MCF 10A (cell line): ENCODE measurements at regions not wholly inside any gene's neighbourhood (a gene's known extent, or its start where the extent isn't known, plus 50 kb on each side); places are given as distances from the start of the nearest gene placed in this dataset.

Experiments
- BruUV-seq: library from RNA; stranded (reverse); fragments of 400-500 nt; replicated peaks from 2 replicates; lab custom pipeline; 2021; lab: Mats Ljungman, UMichigan
- CTCF ChIA-PET: fragments of 300-600 bp; sonication (Branson Sonifier 250); formaldehyde crosslinking; extraction: SDS; loops from one replicate; lab custom pipeline; 2021; ENCODE audit warnings: antibody characterized with exemption, inconsistent platforms; lab: Yijun Ruan, JAX
- POLR2A ChIA-PET: fragments of 300-600, 350-650 bp; sonication (Branson Sonifier 250); formaldehyde crosslinking; extraction: SDS; loops from one replicate; lab custom pipeline; 2020; ENCODE audit warnings: antibody characterized with exemption, inconsistent platforms; lab: Yijun Ruan, JAX
- DNase-seq: peaks from one replicate; pipeline ENCODE4 v3.0.0-alpha.2; 2018; ENCODE audit not compliant: unreplicated experiment
- H3K27ac Mint-ChIP-seq: one replicate; pipeline ENCODE4 v1.8.0; 2022; ENCODE audit warnings: mild to moderate bottlenecking, low read depth, mixed read lengths; ENCODE audit not compliant: unreplicated experiment
- H3K27me3 Mint-ChIP-seq: one replicate; pipeline ENCODE4 v1.8.0; 2022; ENCODE audit warnings: mixed read lengths; ENCODE audit not compliant: insufficient read depth, unreplicated experiment
- H3K36me3 Mint-ChIP-seq: one replicate; pipeline ENCODE4 v1.8.0; 2022; ENCODE audit warnings: mild to moderate bottlenecking, moderate library complexity, mixed read lengths; ENCODE audit not compliant: insufficient read depth, unreplicated experiment
- H3K4me1 Mint-ChIP-seq: one replicate; pipeline ENCODE4 v1.8.0; 2022; ENCODE audit warnings: mixed read lengths; ENCODE audit not compliant: insufficient read depth, unreplicated experiment
- H3K4me3 Mint-ChIP-seq: one replicate; pipeline ENCODE4 v1.8.0; 2022; ENCODE audit warnings: mild to moderate bottlenecking, moderate library complexity, mixed read lengths; ENCODE audit not compliant: unreplicated experiment
- H3K9me3 Mint-ChIP-seq: one replicate; pipeline ENCODE4 v1.8.0; 2022; ENCODE audit warnings: mixed read lengths; ENCODE audit not compliant: unreplicated experiment
- CTCF ChIP-seq: fragments of 200-600 bp; IDR thresholded peaks from one replicate; pipeline ENCODE4 v1.8.0; 2022; ENCODE audit warnings: antibody characterized with exemption, mild to moderate bottlenecking; ENCODE audit not compliant: unreplicated experiment
- intact Hi-C: fragments of 100-400 bp; cut with micrococcal nuclease; formaldehyde crosslinking; loops from 2 replicates; pipeline ENCODE4 v1.14.1; 2022

- no peaks in the 10 kb centered on the region for H3K27me3 Mint-ChIP-seq
Measured at GRCh38 chr2:129689653-129690448, 289.6 kb upstream of the RAB6C start.

DNA sequence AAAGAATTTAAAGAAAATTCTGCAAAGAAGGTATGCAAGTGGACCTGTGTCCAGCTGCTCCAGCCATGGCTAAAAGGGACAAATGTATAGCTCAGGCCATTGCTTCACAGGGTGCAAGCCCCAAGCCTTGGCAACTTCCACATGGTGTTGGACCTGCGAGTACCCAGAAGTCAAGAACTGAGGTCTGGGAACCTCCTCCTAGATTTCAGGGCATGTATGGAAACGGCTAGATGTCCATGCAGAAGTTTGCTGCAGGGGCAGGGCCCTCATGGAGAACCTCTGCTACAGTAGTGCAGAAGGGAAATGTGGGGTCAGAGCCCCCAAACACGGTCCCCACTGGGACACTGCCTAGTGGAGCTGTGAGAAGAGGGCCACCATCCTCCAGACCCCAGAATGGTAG, 284.0 kb upstream of the RAB6C start:
- no peak for DNase-seq
- no peak overlapping the region for H3K27ac Mint-ChIP-seq
- no peak overlapping the region for H3K4me3 Mint-ChIP-seq
- H3K4me1 Mint-ChIP-seq: no peaks in the 10 kb centered on the region
- no peak for TF ChIP-seq CTCF
- no peaks in the 10 kb centered on the region for H3K36me3 Mint-ChIP-seq
- BruUV-seq: no TSS peak
- intact Hi-C loops: no loop called here
- CTCF ChIA-PET: no interaction called here
- H3K9me3 Mint-ChIP-seq: peaks cover 9% of the 10 kb centered on the region
- POLR2A ChIA-PET: no interaction called here
- H3K27me3 Mint-ChIP-seq: no peaks in the 10 kb centered on the region

More at GRCh38 chr2:129689653-129690448, 289.6 kb upstream of the RAB6C start:
- ChIA-PET POLR2A (interaction anchor here (1.4 kb wide), 1 partner anchor 10 kb away, joined by 4 read pairs; no protein-coding TSS in a partner anchor), CTCF (interaction anchor here (0.7 kb wide), 1 partner anchor 205 kb away, joined by 3 read pairs; no protein-coding TSS in a partner anchor)
- intact Hi-C loops: no loop called here
- no peaks in the 10 kb centered on the region for H3K4me1 Mint-ChIP-seq
- TF ChIP-seq CTCF: no peak
- no peak overlapping the region for H3K4me3 Mint-ChIP-seq
- no peaks in the 10 kb centered on the region for H3K36me3 Mint-ChIP-seq
- BruUV-seq: no TSS peak
- no peak overlapping the region for H3K27ac Mint-ChIP-seq
- peaks cover 15% of the 10 kb centered on the region for H3K9me3 Mint-ChIP-seq
- DNase-seq: no peak

GRCh38 chr2:129698593-129698992, 280.9 kb upstream of the RAB6C start:
- H3K27me3 Mint-ChIP-seq: no peaks in the 10 kb centered on the region
- H3K4me3 Mint-ChIP-seq: no peak overlapping the region
- no peaks in the 10 kb centered on the region for H3K36me3 Mint-ChIP-seq
- POLR2A ChIA-PET: interaction anchor here (1.2 kb wide), 1 partner anchor 28 kb away, joined by 3 read pairs; no protein-coding TSS in a partner anchor
- no peaks in the 10 kb centered on the region for H3K4me1 Mint-ChIP-seq
- H3K9me3 Mint-ChIP-seq: peaks cover 9% of the 10 kb centered on the region
- BruUV-seq: no TSS peak
- no peak for DNase-seq
- no peak overlapping the region for H3K27ac Mint-ChIP-seq
- CTCF ChIA-PET: interaction anchor here (0.6 kb wide), 1 partner anchor 913 kb away, joined by 3 read pairs; no protein-coding TSS in a partner anchor
- intact Hi-C loops: no loop called here
- no peak for TF ChIP-seq CTCF

DNA sequence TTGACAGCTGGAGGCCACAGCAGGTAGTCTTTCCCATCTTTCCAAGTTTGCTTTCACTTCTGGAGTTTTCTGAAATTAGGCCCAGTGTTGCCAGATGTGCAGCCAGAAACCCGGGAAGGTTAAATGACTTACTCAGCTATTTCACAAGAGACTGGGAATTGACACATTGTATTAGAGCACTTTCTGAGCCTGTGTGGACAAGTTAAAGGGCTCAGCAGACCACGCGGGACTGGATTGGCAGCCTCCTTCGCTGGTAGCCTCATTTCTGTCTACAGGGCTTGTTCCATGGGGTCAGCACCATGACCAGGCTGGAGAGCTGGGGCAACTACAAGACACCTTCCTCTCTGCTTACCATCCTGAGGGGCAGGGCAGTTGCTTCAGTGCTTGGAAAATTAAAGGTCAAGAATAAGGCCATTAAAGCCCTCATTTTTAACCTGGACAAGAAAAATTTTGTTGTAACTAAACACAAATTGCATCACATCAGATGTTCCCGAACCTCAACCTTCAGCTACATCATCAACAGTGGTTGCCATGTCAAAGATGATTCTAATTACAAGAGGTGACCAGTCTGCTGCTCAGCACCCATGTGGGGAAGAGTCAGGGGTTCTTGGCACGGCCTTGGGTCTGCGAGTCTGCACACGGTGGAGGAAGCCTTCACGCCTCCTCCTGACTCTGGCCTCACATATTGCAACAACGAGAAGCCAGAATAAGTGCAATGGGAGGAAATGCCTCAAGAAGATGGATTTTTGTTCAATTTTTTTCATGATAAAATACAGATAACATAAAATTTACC, 279.5 kb upstream of the RAB6C start:
- peaks cover 9% of the 10 kb centered on the region for H3K9me3 Mint-ChIP-seq

More for the DNA sequence above, 279.5 kb upstream of the RAB6C start:
- intact Hi-C loops: no loop called here
- no peak overlapping the region for H3K4me3 Mint-ChIP-seq
- no peaks in the 10 kb centered on the region for H3K4me1 Mint-ChIP-seq
- DNase-seq: peak; percentile 51
- H3K27ac Mint-ChIP-seq: no peak overlapping the region
- H3K27me3 Mint-ChIP-seq: no peaks in the 10 kb centered on the region
- ChIA-PET POLR2A (interaction anchor here (0.7 kb wide), 1 partner anchor 10 kb away, joined by 4 read pairs; no protein-coding TSS in a partner anchor), CTCF (interaction anchor here (0.6 kb wide), 1 partner anchor 13 kb away, joined by 3 read pairs; no protein-coding TSS in a partner anchor)
- H3K36me3 Mint-ChIP-seq: no peaks in the 10 kb centered on the region
- BruUV-seq: no TSS peak
- TF ChIP-seq CTCF: no peak
